Adrenal gland (tissue), 9 donors: ENCODE measurements at regions not wholly inside any gene's neighbourhood (a gene's known extent, or its start where the extent isn't known, plus 50 kb on each side); places are given as distances from the start of the nearest gene placed in this dataset.

Experiments
- DNase-seq, 7 donors: peaks; one replicate each; pipeline ENCODE4 v3.0.0-alpha.2; 2019 to 2020
- H3K27ac ChIP-seq, 5 donors: fragments of 200-600 bp; sonication (generic) in 4 of 5; 1 replicate in 3 of 5; 2 replicates in 2 of 5; pipeline versions ENCODE4 v1.5.1 to v1.8.0; 2016 to 2020; ENCODE audit warnings: mild to moderate bottlenecking in 1 of 5
- H3K27me3 ChIP-seq: fragments of 200-600 bp; 2 replicates; pipeline ENCODE4 v1.8.0; 2021
- H3K36me3 ChIP-seq, 2 donors: fragments of 200-600 bp; replicated peaks in 1 of 2; 1 replicate in 1 of 2; 2 replicates in 1 of 2; pipeline versions ENCODE4 v1.5.1 to v1.8.0; 2018 to 2022
- H3K4me1 ChIP-seq, 2 donors: fragments of 200-600 bp; replicated peaks in 1 of 2; 1 replicate in 1 of 2; 2 replicates in 1 of 2; pipeline versions ENCODE4 v1.5.1 to v1.8.0; 2018 to 2021
- H3K4me3 ChIP-seq, 4 donors: fragments of 200-600 bp; sonication (generic) in 3 of 4; one replicate each; pipeline ENCODE4 v1.5.1; 2016 to 2018
- H3K9me3 ChIP-seq, 3 donors: fragments of 200-600 bp; sonication (generic) in 1 of 3; replicated peaks in 1 of 3; 1 replicate in 2 of 3; 2 replicates in 1 of 3; pipeline versions ENCODE4 v1.5.1 to v1.8.0; 2016 to 2021
- CTCF ChIP-seq, 6 experiments: fragments of 450-650 bp in 4 of 6; fragments of 200-600 bp in 2 of 6; sonication (generic) in 1 of 6; IDR thresholded peaks; 1 replicate in 5 of 6; 2 replicates in 1 of 6; pipeline versions ENCODE4 v1.5.1 to v1.8.0; 2016 to 2021; ENCODE audit warnings: antibody characterized with exemption in 6 of 6, mild to moderate bottlenecking in 2 of 6, moderate library complexity in 1 of 6
- POLR2A ChIP-seq, 2 donors: fragments of 450-650 bp; IDR thresholded peaks; one replicate each; pipeline ENCODE4 v1.6.1; 2017; ENCODE audit warnings: antibody characterized with exemption in 2 of 2, mild to moderate bottlenecking in 2 of 2, moderate library complexity in 1 of 2
- WGBS, 4 donors: extraction: QIAGEN DNeasy Blood & Tissue Kit in 2 of 4; methylation state at CpG; one replicate each; pipeline versions ENCODE4 v1.1.5 to v1.1.7; 2013 to 2017; 5-methylcytosine and 5-hydroxymethylcytosine counted together
- intact Hi-C, 2 donors: fragments of 100-400 bp; cut with DNase I; formaldehyde crosslinking; loops; one replicate each; pipeline versions ENCODE4 v1.14.1 to v1.15.0; 2022 to 2023
- donor health status: healthy with polysubstance abuse.
- donor health status: Bipolar disorder and iron deficiency.
- donor health status: DM: yes; HTN: yes; CAD: no.
- donor health status: DM: no; HTN: no; CAD: no.
- donor health status: DM: no; HTN: no; CAD: no.

GRCh38 chr9:73839471-73839870 is 657.7 kb upstream of the RORB start:
- TF ChIP-seq CTCF (IDR thresholded peaks at IDR 0.05) (no peak), POLR2A (IDR thresholded peaks at IDR 0.05) (no peak)
- Histone ChIP-seq H3K27ac (no peak overlapping the region), H3K9me3 (no peaks in the 10 kb centered on the region), H3K36me3 (no peaks in the 10 kb centered on the region), H3K27me3 (no peaks in the 10 kb centered on the region), H3K4me1 (no peaks in the 10 kb centered on the region), H3K4me3 (no peak overlapping the region)
- 74 to 83% (median 79%) methylated on average over 2 of the region's 2 CpGs for whole genome bisulfite sequencing, 4 donors
- no peak for DNase-seq
- intact Hi-C loops: no loop called here

- TF ChIP-seq POLR2A (IDR thresholded peaks at IDR 0.05): no peak
- no peak for TF ChIP-seq CTCF (IDR thresholded peaks at IDR 0.05)
- intact Hi-C loops: no loop called here
- WGBS, 4 donors: 54 to 71% (median 63%) methylated on average over 4 of the region's 4 CpGs
Measured at GRCh38 chr9:73841018-73841417, 656.1 kb upstream of the RORB start.

GRCh38 chr9:73844135-73844534 is 653.0 kb upstream of the RORB start:
- DNase-seq: no peak
- Histone ChIP-seq H3K36me3 (no peaks in the 10 kb centered on the region), H3K4me3 (no peak overlapping the region), H3K27me3 (no peaks in the 10 kb centered on the region), H3K4me1 (no peaks in the 10 kb centered on the region), H3K27ac (no peak overlapping the region), H3K9me3 (no peaks in the 10 kb centered on the region)
- TF ChIP-seq CTCF (IDR thresholded peaks at IDR 0.05): no peak
- no peak for TF ChIP-seq POLR2A (IDR thresholded peaks at IDR 0.05)
- WGBS, 4 donors: 78 to 80% (median 79%) methylated on average over 4 of the region's 4 CpGs
- intact Hi-C loops: no loop called here

More at GRCh38 chr9:73841018-73841417, 656.1 kb upstream of the RORB start:
- no peak overlapping the region for H3K4me3 ChIP-seq
- no peak overlapping the region for H3K27ac ChIP-seq
- no peaks in the 10 kb centered on the region for H3K4me1 ChIP-seq
- no peaks in the 10 kb centered on the region for H3K27me3 ChIP-seq
- no peak for DNase-seq
- H3K9me3 ChIP-seq: no peaks in the 10 kb centered on the region
- no peaks in the 10 kb centered on the region for H3K36me3 ChIP-seq

- no peaks in the 10 kb centered on the region for H3K36me3 ChIP-seq
- intact Hi-C loops: no loop called here
- TF ChIP-seq POLR2A (IDR thresholded peaks at IDR 0.05): no peak
- no peak for TF ChIP-seq CTCF (IDR thresholded peaks at IDR 0.05)
- 82 to 96% (median 86%) methylated on average over 2 of the region's 2 CpGs for WGBS, 4 donors
- H3K27me3 ChIP-seq: no peaks in the 10 kb centered on the region
- no peaks in the 10 kb centered on the region for H3K4me1 ChIP-seq
- no peak overlapping the region for H3K27ac ChIP-seq
- H3K9me3 ChIP-seq: no peaks in the 10 kb centered on the region
- no peak overlapping the region for H3K4me3 ChIP-seq
- DNase-seq: no peak
Measured at GRCh38 chr9:73845539-73845938, 651.6 kb upstream of the RORB start.
